ENCODE measurements at regions not wholly inside any gene's neighbourhood (a gene's known extent, or its start where the extent isn't known, plus 50 kb on each side); places are given as distances from the start of the nearest gene placed in this dataset.

GRCh38 chr6:98142839-98143238 lies 691.5 kb upstream of the POU3F2 start:
- TF ChIP-seq CTCF (IDR thresholded peaks at IDR 0.05) (no peak), POLR2A (IDR thresholded peaks at IDR 0.05) (no peak), EP300 (IDR thresholded peaks at IDR 0.05) (no peak), POLR2AphosphoS5 (IDR thresholded peaks at IDR 0.05) (no peak)

All from gastroesophageal sphincter (tissue), 3 donors.